GM23338 (cell line): ENCODE measurements at regions not wholly inside any gene's neighbourhood (a gene's known extent, or its start where the extent isn't known, plus 50 kb on each side); places are given as distances from the start of the nearest gene placed in this dataset.

Experiments used
- ATAC-seq: fragments of 200-7000 bp; cut with Tn5 transposase; 3 replicates; pipeline ENCODE4 v1.9.1; 2020
- DNase-seq: peaks from one replicate; pipeline ENCODE4 v3.0.0-alpha.2; 2015; ENCODE audit warnings: low spot score
- H2AFZ ChIP-seq: fragments of 200-600 bp; sonication (generic); 2 replicates; pipeline ENCODE4 v1.8.0; 2016; ENCODE audit warnings: antibody characterized with exemption, mild to moderate bottlenecking, moderate library complexity
- H3F3A ChIP-seq: fragments of 200-600 bp; sonication (generic); replicated peaks from 2 replicates; pipeline ENCODE4 v1.8.0; 2017; ENCODE audit warnings: antibody characterized with exemption, mixed run types, low read depth
- H3K27ac ChIP-seq: fragments of 200-600 bp; sonication (generic); 2 replicates; pipeline ENCODE4 v1.6.1; 2016; ENCODE audit warnings: low read depth
- H3K27me3 ChIP-seq: fragments of 200-600 bp; sonication (generic); 2 replicates; pipeline ENCODE4 v1.8.0; 2016; ENCODE audit warnings: mild to moderate bottlenecking, mixed run types, moderate library complexity; ENCODE audit not compliant: insufficient read depth
- H3K36me3 ChIP-seq: fragments of 200-600 bp; sonication (generic); 2 replicates; pipeline ENCODE4 v1.8.0; 2016; ENCODE audit warnings: mild to moderate bottlenecking; ENCODE audit not compliant: insufficient read depth
- H3K4me1 ChIP-seq: fragments of 200-600 bp; sonication (generic); 2 replicates; pipeline ENCODE4 v1.8.0; 2016; ENCODE audit warnings: mild to moderate bottlenecking, moderate library complexity; ENCODE audit not compliant: insufficient read depth
- H3K4me2 ChIP-seq: fragments of 200-600 bp; sonication (generic); 2 replicates; pipeline ENCODE4 v1.7.1; 2017; ENCODE audit warnings: mixed run types
- H3K4me3 ChIP-seq: fragments of 200-600 bp; sonication (generic); 2 replicates; pipeline ENCODE4 v1.6.1; 2016; ENCODE audit warnings: mixed run types
- H3K79me2 ChIP-seq: fragments of 200-600 bp; sonication (generic); replicated peaks from 2 replicates; pipeline ENCODE4 v1.8.0; 2017; ENCODE audit warnings: mild to moderate bottlenecking; ENCODE audit not compliant: insufficient read depth
- H3K9me2 ChIP-seq: fragments of 200-600 bp; sonication (generic); 2 replicates; pipeline ENCODE4 v1.8.0; 2017; ENCODE audit not compliant: insufficient read depth
- H4K20me1 ChIP-seq: fragments of 200-600 bp; sonication (generic); replicated peaks from 2 replicates; pipeline ENCODE4 v1.8.0; 2017; ENCODE audit warnings: mild to moderate bottlenecking; ENCODE audit not compliant: insufficient read depth
- H3K27ac Mint-ChIP-seq: 2 replicates; pipeline ENCODE4 v1.8.0; 2020; ENCODE audit warnings: inconsistent platforms, mild to moderate bottlenecking, moderate library complexity, mixed read lengths
- H3K27me3 Mint-ChIP-seq: 3 replicates; pipeline ENCODE4 v1.8.0; 2022; ENCODE audit warnings: low read depth, mild to moderate bottlenecking, moderate library complexity, mixed read lengths, inconsistent platforms; ENCODE audit not compliant: insufficient read depth, poor library complexity
- H3K36me3 Mint-ChIP-seq: 3 replicates; pipeline ENCODE4 v1.8.0; 2021; ENCODE audit warnings: low read depth, mild to moderate bottlenecking, inconsistent platforms, moderate library complexity, mixed read lengths
- H3K4me1 Mint-ChIP-seq: 3 replicates; pipeline ENCODE4 v1.8.0; 2020; ENCODE audit warnings: mild to moderate bottlenecking, inconsistent platforms, mixed read lengths
- H3K4me3 Mint-ChIP-seq: 3 replicates; pipeline ENCODE4 v1.8.0; 2021; ENCODE audit warnings: moderate library complexity, mild to moderate bottlenecking, inconsistent platforms, mixed read lengths
- H3K9me3 Mint-ChIP-seq: 3 replicates; pipeline ENCODE4 v1.8.0; 2020; ENCODE audit warnings: moderate library complexity, mild to moderate bottlenecking, inconsistent platforms, mixed read lengths
- CREB1 ChIP-seq: fragments of 250-450 bp; sonication (Bioruptor Pico); IDR thresholded peaks from 2 replicates; pipeline ENCODE4 v1.5.0; 2020; ENCODE audit warnings: low read depth, mild to moderate bottlenecking, moderate library complexity
- CTCF ChIP-seq, 2 experiments: fragments of 200-600 bp in 1 of 2; sonication (generic) in 1 of 2; conservative IDR thresholded peaks; 2 replicates each; pipeline versions ENCODE4 v1.5.1 to v1.6.1; 2016 to 2017; ENCODE audit warnings: antibody characterized with exemption in 2 of 2, low read depth in 2 of 2, mild to moderate bottlenecking in 2 of 2, moderate library complexity in 1 of 2
- ETS1 ChIP-seq: IDR thresholded peaks from 2 replicates; pipeline ENCODE4 v1.6.1; 2016; ENCODE audit warnings: antibody characterized with exemption
- EZH2 ChIP-seq: fragments of 200-600 bp; sonication (generic); IDR thresholded peaks from one replicate; pipeline ENCODE4 v1.8.0; 2017; ENCODE audit warnings: antibody characterized with exemption, mild to moderate bottlenecking, low read depth; ENCODE audit not compliant: unreplicated experiment
- EZH2phosphoT487 ChIP-seq: fragments of 200-600 bp; sonication (generic); IDR thresholded peaks from one replicate; pipeline ENCODE4 v1.8.1; 2018; ENCODE audit warnings: antibody characterized with exemption; ENCODE audit not compliant: unreplicated experiment
- JUNB ChIP-seq: IDR thresholded peaks from one replicate; pipeline ENCODE4 v1.6.1; 2016; ENCODE audit warnings: antibody characterized with exemption; ENCODE audit not compliant: unreplicated experiment
- NANOG ChIP-seq: IDR thresholded peaks from 2 replicates; pipeline ENCODE4 v1.6.1; 2016; ENCODE audit warnings: antibody characterized with exemption, borderline replicate concordance
- POLR2AphosphoS5 ChIP-seq: IDR thresholded peaks from 2 replicates; pipeline ENCODE4 v1.6.1; 2016; ENCODE audit warnings: antibody characterized with exemption, low read depth
- REST ChIP-seq: IDR thresholded peaks from one replicate; pipeline ENCODE4 v1.6.1; 2018; ENCODE audit warnings: antibody characterized with exemption; ENCODE audit not compliant: unreplicated experiment
- STAT1 ChIP-seq: IDR thresholded peaks from one replicate; pipeline ENCODE4 v1.6.1; 2016; ENCODE audit warnings: antibody characterized with exemption; ENCODE audit not compliant: unreplicated experiment
- ZNF114 ChIP-seq: fragments of 250-450 bp; sonication (Bioruptor Pico); IDR thresholded peaks from 2 replicates; pipeline ENCODE4 v1.5.0; 2020; ENCODE audit warnings: mild to moderate bottlenecking, moderate library complexity
- ZNF331 ChIP-seq: fragments of 250-450 bp; sonication (Bioruptor Pico); IDR thresholded peaks from 2 replicates; pipeline ENCODE4 v1.5.0; 2020; ENCODE audit warnings: low read depth, mild to moderate bottlenecking, moderate library complexity
- ZNF462 ChIP-seq: fragments of 250-450 bp; sonication (Bioruptor Pico); IDR thresholded peaks from 2 replicates; pipeline ENCODE4 v1.5.0; 2020; ENCODE audit warnings: mild to moderate bottlenecking, moderate library complexity

GRCh38 chr5:155150012-155150411, 136.5 kb downstream of the KIF4B start:
- no peaks in the 10 kb centered on the region for H4K20me1 ChIP-seq
- no peak overlapping the region for H3K4me2 ChIP-seq
- H3K36me3 ChIP-seq: no peaks in the 10 kb centered on the region
- H2AFZ ChIP-seq: peak overlapping the region; percentile 29; the same call in 1 of the 2 replicates
- H3F3A ChIP-seq: no peaks in the 10 kb centered on the region
- Mint-ChIP-seq H3K9me3 (no peaks in the 10 kb centered on the region), H3K27me3 (no peaks in the 10 kb centered on the region), H3K27ac (no peak overlapping the region), H3K36me3 (no peaks in the 10 kb centered on the region), H3K4me3 (no peak overlapping the region), H3K4me1 (peaks cover 6% of the 10 kb centered on the region; the same call in 2 of the 3 replicates)
- DNase-seq: no peak
- no peaks in the 10 kb centered on the region; the same call in 1 of the 2 replicates for H3K4me1 ChIP-seq
- no peak for ATAC-seq
- H3K9me2 ChIP-seq: no peaks in the 10 kb centered on the region
- no peaks in the 10 kb centered on the region for H3K27me3 ChIP-seq
- no peak overlapping the region for H3K4me3 ChIP-seq
- no peak overlapping the region for H3K27ac ChIP-seq
- TF ChIP-seq CREB1: no peak
- TF ChIP-seq EZH2: no peak
- TF ChIP-seq CTCF (conservative IDR thresholded peaks at IDR 0.05; ENCODE audit: low read depth in 2 of 2): no peak
- TF ChIP-seq EZH2phosphoT487: no peak
- no peak for TF ChIP-seq JUNB
- no peak for TF ChIP-seq ZNF462 (CRISPR knock-in tag)
- TF ChIP-seq ETS1: no peak
- no peak for TF ChIP-seq STAT1
- no peak for TF ChIP-seq ZNF331
- no peak for TF ChIP-seq ZNF114 (CRISPR knock-in tag)
- TF ChIP-seq POLR2AphosphoS5: no peak
- no peak for TF ChIP-seq REST
- no peak for TF ChIP-seq NANOG
- no peaks in the 10 kb centered on the region for H3K79me2 ChIP-seq
